ENCODE measurements at regions not wholly inside any gene's neighbourhood (a gene's known extent, or its start where the extent isn't known, plus 50 kb on each side); places are given as distances from the start of the nearest gene placed in this dataset.

DNA sequence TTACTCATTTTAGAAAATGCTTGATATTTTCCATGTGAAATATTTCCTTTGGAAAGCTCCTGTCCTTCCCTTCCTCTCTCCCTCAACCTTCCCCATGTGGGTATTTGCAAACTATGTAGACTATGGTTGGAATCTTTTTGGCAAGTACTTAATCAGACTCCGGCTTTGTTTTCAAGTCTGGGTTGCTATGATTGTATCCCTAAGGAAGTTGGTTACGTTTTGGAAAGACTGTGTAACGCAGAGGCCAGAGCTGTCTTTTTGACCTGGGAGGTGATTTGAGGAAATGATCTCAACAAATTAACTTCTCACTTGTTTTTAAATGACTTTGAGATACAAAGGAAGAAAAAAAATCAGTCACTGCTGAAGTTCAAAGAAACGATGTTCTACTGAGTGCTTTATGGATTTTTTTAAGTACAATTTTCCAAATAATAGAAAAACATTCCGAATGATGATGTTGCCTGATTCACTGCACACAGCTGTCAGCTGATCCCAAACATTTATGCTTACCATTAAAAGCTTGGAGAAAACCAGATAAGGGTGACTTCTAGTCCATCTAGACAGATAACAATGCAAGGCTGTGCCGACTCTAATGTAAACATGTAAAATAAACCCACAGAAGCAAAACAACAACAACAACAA is 145.5 kb upstream of the CELF2 start:
- Histone ChIP-seq H3K27ac (peak overlapping the region; percentile 58 to 79), H3K9me3 (no peaks in the 10 kb centered on the region), H3K36me3 (no peaks in the 10 kb centered on the region), H3K4me3 (no peak overlapping the region), H3K4me1 (peaks cover 0 to 9% of the 10 kb centered on the region in 2 donors), H3K27me3 (no peaks in the 10 kb centered on the region)
- TF ChIP-seq, protein P1, sequence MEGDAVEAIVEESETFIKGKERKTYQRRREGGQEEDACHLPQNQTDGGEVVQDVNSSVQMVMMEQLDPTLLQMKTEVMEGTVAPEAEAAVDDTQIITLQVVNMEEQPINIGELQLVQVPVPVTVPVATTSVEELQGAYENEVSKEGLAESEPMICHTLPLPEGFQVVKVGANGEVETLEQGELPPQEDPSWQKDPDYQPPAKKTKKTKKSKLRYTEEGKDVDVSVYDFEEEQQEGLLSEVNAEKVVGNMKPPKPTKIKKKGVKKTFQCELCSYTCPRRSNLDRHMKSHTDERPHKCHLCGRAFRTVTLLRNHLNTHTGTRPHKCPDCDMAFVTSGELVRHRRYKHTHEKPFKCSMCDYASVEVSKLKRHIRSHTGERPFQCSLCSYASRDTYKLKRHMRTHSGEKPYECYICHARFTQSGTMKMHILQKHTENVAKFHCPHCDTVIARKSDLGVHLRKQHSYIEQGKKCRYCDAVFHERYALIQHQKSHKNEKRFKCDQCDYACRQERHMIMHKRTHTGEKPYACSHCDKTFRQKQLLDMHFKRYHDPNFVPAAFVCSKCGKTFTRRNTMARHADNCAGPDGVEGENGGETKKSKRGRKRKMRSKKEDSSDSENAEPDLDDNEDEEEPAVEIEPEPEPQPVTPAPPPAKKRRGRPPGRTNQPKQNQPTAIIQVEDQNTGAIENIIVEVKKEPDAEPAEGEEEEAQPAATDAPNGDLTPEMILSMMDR (IDR thresholded peaks at IDR 0.05) = no peak
- intact Hi-C loops (cut with DNase I) = no loop called here
- ATAC-seq = peak; percentile 93
- DNase-seq = peak in 2 of 4 donors; percentile 68 to 86

DNA sequence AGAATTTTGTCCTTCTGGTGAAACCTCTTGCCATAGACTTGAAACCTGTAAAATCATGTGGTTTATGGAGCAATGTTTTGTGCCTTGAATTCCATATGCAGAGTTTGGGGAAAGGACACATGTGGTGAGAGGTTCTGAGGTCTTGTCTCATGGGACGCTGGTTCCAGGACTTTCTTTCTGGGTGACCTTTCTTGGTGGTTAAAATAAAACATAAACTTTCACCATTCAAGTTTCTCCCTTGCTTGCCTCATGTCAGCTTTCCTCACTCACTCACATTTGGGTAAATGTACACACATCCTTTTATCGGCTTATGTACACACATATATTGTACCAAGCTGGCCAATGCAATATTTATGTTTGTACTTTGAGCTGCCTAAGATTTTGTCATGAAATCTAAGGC is 144.9 kb upstream of the CELF2 start:
- Histone ChIP-seq H3K4me1 (peaks cover 0 to 9% of the 10 kb centered on the region in 2 donors), H3K4me3 (no peak overlapping the region), H3K36me3 (no peaks in the 10 kb centered on the region), H3K27ac (peak overlapping the region; percentile 58 to 79), H3K27me3 (no peaks in the 10 kb centered on the region), H3K9me3 (no peaks in the 10 kb centered on the region)
- ATAC-seq (no peak), DNase-seq (peak in 1 of 4 donors; percentile 41)
- TF ChIP-seq, protein P1 (IDR thresholded peaks at IDR 0.05) = no peak
- intact Hi-C loops (cut with DNase I) = no loop called here

DNA sequence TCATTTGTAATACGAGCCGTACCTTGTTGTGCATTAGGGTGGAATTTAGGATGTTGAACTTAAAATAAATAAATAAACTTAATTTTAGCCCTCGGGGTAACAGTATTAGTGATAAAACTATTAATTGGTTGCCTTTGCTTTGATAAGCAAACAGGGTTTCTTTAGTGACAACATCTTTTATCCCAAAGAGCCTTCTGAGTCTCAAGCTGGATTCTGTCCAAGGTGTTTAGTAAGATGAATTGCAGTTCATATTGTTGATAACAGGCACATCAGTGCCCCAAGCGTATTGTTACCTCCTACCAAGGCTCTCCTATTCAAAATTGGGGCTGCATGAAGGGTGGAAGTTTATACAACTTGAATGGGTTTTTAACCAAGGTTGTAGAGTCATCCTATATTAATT is 144.4 kb upstream of the CELF2 start:
- no peaks in the 10 kb centered on the region for H3K27me3 ChIP-seq
- no peak overlapping the region for H3K27ac ChIP-seq
- ATAC-seq = no peak
- peaks cover 0 to 9% of the 10 kb centered on the region in 2 donors for H3K4me1 ChIP-seq
- no peak for DNase-seq
- intact Hi-C loops (cut with DNase I) = no loop called here
- H3K36me3 ChIP-seq = no peaks in the 10 kb centered on the region
- H3K4me3 ChIP-seq = no peak overlapping the region
- no peaks in the 10 kb centered on the region for H3K9me3 ChIP-seq
- TF ChIP-seq, protein P1 (IDR thresholded peaks at IDR 0.05) = no peak

- no peak overlapping the region for H3K4me3 ChIP-seq
- intact Hi-C loops (cut with DNase I) = no loop called here
- H3K9me3 ChIP-seq = no peaks in the 10 kb centered on the region
- no peaks in the 10 kb centered on the region for H3K36me3 ChIP-seq
- H3K27me3 ChIP-seq = no peaks in the 10 kb centered on the region
- ATAC-seq (no peak), DNase-seq (no peak)
- H3K4me1 ChIP-seq = peaks cover 0 to 9% of the 10 kb centered on the region in 2 donors
- TF ChIP-seq, protein P1 (IDR thresholded peaks at IDR 0.05) = no peak
- no peak overlapping the region for H3K27ac ChIP-seq
These were observed 143.8 kb upstream of the CELF2 start for GRCh38 chr10:10873915-10874314.

DNA sequence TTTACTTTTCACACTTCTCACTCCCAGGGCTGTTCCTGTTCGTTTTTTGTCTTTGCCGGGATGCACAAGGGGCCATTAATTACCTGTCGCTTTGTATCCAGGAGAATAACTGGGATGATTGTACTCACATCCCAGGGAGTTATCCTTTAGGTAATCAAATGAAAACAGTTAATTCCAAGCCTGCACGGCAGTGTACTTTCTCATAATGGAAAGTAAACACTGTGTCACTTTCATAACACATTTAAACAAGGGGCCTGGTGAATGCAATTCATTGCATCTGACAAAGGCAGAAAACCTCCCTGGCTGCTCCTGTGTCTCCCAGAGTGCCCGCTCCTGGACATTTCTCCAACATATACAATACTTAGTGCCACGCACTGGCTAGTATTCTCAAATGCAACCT is 138.7 kb upstream of the CELF2 start:
- H3K36me3 ChIP-seq = no peaks in the 10 kb centered on the region
- no peak for ATAC-seq
- H3K4me3 ChIP-seq = no peak overlapping the region
- no peak for DNase-seq
- no peaks in the 10 kb centered on the region for H3K4me1 ChIP-seq
- intact Hi-C loops (cut with DNase I) = no loop called here
- H3K9me3 ChIP-seq = no peaks in the 10 kb centered on the region
- TF ChIP-seq, protein P1 (IDR thresholded peaks at IDR 0.05) = no peak
- no peak overlapping the region for H3K27ac ChIP-seq
- H3K27me3 ChIP-seq = no peaks in the 10 kb centered on the region
